GM04503 (cell line): ENCODE measurements at regions not wholly inside any gene's neighbourhood (a gene's known extent, or its start where the extent isn't known, plus 50 kb on each side); places are given as distances from the start of the nearest gene placed in this dataset.
"Not testable (repeated sequence)": the region's sequence is repeated elsewhere in the genome, so short reads cannot be mapped to it uniquely, and the experiment has no call there.

Source experiments
- DNase-seq: peaks from one replicate; pipeline ENCODE4 v3.0.0-alpha.2; 2012; ENCODE audit warnings: low read depth

DNA sequence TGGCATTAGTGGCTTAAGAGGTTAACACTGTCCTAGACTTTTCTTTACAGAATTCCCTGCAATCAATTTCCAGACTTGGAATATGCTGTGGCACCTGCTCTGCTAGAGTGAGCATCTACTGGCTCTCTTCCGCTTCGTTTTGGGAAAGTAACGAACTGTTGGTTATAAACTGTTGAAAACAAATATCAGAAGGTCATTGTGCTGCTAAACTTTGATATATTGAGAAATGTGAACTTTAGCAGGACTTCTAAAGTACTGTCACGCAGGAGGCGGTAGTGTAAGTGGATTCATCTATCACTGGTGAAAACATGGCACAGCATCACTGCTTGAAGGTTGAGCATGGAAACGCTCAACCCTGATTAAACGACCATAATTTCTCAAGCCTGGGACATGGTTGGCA lies 348.9 kb downstream of the FLRT2 start:
- no peak for DNase-seq

DNA sequence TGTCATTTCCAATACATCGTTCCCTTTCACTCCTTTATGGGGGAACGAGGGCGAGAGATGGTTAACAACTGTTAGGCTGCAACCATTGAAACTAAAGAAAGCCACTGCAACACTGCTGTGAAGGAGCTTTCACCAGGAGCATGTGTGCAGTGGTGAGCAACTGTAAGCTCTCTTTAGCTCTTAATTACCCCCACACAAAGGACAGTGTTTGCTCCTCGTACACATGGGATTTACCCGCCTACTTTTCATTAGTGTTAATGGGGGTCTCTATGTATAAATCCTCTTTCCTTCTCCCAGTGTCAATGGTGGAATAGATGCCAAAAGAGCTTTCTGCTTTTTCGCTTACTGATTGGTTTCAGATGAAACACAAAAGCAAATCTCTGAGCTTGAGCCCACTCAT lies 343.1 kb downstream of the FLRT2 start:
- DNase-seq, result no peak

DNA sequence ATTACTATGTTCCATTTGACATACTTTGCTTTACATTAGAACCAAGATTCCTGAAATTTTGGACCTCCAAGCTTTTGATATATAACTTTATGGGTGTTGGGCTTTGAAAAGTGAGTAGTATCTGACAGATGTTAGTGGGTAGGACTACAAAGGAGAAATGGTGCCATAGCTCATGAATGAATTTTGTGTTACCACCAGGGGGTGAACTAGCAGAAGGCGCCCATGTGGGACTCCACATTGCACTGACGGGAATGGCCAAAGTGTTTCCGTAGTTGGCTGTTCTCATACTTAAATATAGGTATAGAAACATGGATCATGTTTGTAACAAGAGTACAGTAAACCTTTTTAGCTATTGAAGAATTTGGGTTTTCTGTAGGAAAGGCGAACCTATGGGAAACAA lies 337.5 kb downstream of the FLRT2 start:
- no peak for DNase-seq

DNA sequence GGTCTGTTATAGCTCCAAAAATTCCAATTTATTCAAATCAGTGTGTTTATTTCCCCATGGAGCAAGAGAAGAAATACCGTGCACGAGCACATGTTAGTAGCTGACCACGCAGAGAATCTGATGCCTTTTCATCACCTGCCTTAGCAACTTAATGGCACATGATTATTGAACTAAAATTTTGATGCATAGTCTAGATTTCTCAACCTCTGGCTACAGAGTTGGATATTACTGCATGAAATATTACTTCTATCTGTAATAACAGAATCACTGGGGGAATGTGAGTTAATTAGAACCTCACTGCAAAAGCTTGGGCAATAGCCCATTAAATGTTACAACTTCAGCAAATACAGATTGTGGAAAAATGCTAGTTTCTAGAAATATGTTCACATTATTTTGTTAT lies 335.8 kb downstream of the FLRT2 start:
- DNase-seq, result no peak

DNA sequence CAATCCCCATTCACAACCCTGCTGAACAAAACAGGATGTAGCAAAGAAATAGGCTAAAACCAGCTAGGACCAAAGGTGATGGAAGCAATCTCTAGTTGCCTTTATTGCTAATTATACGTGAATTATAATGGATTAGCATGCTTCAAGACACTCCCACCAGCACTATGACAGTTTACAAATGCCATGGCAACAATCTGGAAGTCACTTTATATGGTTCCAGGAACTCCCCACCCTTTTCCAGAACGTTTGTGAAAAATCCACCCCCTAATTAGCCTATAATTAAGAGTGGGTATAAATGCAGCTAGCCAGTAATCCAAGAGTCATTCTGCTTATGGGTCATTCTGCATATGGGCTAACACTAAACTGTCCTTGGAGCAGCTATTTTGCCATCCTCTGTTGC lies 328.7 kb downstream of the FLRT2 start:
- no peak for DNase-seq

DNA sequence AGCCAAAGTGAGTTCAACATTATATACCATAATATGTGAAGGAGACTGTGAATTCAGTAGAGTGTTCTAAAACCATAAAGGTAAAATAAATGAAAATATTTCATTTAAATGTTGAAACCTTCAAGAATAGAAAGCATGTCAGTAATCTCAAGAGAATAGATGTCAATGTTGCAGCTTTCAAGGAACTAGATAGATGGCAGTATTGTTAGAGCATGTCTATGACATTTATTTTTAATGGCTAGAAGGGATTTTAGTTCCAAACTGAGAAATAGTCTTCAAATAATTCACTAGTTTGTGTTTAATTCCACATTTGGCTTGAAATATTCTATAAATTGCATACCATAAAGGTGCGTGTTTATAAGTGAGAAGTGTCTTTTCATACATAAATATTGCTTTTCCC lies 326.5 kb downstream of the FLRT2 start:
- no peak for DNase-seq

DNA sequence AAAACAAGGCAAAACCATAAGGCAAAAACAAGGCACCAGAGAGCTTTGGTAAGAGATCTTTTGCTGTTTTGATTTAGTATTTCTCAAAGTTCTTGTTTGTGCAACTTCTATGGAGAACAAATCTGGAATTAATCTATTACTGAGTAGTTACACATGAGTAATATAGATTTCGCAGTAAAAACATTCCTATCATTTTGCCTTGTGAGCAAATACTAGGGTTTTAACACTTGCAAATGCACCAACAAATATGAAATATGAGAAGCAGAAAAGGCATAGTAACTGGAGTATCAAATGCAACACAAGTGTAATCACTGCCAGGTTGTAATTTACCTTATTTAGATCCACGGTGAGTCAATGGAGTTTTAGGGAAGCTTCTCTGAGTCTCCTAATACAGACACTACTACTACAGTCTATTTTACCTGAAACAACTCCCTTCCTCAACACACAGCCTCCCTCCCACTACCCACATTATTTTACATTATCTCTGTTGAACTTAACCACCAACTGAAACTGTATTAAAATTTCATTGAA lies 324.1 kb downstream of the FLRT2 start:
- no peak for DNase-seq

DNA sequence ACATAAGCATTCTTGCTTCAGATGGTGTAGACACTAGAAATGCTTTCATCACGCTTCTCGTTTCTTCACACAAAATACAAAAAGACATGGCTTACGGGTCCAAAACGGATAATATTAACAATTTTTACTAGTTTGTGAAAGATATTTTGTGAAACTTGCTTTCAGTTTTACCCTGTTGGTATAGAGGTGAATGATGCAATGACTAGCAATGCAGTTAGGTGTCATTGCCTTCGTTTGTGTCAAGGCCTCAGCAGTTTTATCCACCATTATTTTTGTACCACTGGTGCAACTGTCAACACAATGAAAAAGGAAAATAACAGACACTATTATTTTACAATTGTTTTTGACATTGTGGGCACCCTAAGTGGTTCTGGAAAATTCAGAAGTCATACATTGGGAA lies 323.0 kb downstream of the FLRT2 start:
- DNase-seq, result no peak

DNA sequence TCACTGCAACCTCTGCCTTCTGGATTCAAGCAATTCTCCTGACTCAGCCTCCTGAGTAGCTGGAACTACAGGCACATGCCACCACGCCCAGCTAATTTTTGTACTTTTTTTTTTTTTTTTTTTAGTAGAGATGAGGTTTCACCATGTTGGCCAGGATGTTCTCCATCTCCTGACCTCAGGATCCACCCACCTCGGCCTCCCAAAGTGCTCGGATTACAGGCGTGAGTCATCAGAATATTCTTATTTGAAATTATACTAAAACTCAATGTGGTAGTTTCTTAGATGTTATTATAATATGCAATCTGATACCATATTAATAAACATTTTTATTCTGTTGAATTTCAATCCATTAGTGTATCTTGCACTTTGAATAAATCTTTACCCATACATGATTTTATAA lies 322.2 kb downstream of the FLRT2 start:
- DNase-seq, result not testable (repeated sequence)

DNA sequence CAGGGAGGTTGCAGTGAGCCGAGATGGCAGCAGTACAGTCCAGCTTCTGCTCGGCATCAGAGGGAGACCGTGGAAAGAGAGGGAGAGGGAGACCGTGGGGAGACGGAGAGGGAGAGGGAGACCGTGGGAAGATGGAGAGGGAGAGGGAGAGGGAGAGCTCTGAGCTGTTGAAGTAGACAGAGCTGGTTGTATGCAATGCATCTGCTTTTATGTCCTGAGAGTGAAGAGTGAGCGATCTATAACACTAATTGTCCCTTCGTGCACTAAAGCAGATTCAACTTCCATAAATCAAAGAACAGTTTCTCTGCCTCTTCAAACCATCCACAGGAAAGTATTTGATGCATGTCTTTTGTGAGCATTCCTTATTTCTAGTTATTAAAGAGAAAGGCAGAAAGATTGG lies 300.6 kb downstream of the FLRT2 start:
- not testable (repeated sequence) for DNase-seq

DNA sequence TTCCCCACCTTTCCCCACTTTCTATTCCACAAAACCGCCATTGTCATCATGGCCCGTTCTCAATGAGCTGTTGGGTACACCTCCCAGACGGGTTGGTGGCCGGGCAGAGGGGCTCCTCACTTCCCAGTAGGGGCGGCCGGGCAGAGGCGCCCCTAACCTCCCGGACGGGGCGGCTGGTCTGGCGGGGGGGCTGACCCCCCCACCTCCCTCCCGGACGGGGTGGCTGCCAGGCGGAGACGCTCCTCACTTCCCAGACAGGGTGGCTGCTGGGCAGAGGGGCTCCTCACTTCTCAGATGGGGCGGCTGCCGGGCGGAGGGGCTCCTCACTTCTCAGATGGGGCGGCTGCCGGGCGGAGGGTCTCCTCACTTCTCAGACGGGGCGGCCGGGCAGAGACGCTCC lies 299.7 kb downstream of the FLRT2 start:
- not testable (repeated sequence) for DNase-seq

DNA sequence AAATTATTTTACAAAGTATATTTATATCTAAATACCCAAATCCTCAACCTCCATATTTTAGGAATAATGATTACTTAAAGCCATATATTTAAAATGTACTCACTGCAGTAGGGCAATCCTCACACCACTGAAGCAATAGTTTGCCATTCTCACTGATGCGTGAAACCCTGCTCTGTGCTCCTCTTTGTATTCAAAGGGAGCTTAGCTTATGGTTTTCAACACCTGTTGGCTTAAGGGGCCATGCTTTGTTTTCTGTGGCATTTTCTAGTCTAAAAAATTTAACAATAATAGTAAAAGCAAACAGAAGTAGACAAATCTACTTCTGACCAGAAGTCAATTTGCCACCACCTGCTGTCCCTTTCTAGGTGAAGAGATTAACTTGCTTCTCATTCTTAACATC lies 294.6 kb downstream of the FLRT2 start:
- DNase-seq, result no peak

DNA sequence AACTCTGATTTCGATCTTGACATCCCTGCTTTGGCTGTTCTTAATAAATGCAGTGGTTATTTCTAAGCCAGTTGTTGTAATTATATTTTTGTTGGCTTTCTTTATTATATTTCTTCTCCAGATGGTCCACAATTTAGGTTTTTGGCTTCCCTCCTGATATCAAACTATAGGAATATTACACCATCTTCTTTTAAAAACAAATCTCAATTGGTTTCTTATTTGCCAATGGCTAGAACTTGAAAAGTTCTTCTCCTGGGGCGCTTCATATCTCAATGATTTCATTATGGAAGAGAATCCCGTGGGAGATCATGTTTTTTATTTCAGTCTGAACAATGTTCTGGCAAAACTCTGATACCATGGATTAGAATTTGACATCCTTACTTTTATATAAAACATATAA lies 292.3 kb downstream of the FLRT2 start:
- DNase-seq, result no peak

DNA sequence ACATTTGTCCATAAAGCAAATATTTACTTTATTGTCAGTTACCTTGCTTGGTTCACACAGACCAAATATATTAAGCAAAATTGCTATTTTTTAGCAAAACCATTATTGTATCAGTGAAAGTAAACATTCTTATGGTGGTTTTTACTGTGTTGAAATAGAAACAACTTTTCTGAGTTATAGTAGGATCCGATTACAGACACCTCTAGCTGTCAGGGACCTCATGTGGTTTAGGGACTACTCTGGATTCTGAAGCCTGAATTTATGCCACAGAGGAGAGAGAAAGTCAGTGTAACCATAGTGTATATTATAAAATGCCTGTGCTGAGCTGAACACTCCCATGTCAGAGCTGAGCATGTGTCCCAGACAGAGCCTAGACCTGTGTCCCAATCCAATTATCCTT lies 287.5 kb downstream of the FLRT2 start:
- no peak for DNase-seq

DNA sequence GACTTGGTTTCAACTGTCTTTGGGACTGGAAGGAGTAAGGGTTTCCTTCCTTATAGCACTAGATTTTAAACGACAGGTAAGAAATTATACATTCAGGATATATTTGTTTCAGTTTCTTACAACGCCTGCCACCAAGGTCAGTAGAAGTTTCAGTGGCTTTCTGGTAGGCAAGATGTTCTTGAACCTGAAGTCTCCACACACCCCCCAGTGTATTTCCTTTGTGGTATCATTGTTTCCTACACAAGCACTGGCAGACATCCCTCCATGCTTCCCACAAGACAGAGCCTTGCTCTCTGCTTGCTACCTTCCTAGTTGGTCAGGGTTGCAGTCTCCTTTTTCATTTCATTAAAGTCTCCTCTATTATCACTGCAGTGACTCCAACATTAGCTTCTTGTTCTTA lies 283.1 kb downstream of the FLRT2 start:
- no peak for DNase-seq

DNA sequence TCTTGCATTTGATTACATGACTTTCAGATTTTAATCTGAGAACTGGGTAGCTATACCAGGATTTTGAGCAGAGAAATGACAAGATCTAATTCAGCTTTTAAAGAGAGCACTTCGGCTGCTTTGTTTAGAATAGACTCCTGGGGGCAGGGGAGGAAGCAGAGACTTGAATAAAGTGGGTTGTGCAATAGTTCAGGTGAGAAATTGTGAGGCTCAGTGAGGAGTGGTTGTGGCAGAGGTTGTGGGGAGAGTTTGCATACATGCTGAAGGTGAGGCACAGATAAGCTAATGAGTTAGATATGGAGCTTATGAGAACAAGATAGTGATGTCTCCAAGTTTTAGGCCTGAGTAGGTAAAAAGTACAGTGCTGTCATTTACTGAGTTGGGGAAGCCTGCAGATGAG lies 281.4 kb downstream of the FLRT2 start:
- no peak for DNase-seq

DNA sequence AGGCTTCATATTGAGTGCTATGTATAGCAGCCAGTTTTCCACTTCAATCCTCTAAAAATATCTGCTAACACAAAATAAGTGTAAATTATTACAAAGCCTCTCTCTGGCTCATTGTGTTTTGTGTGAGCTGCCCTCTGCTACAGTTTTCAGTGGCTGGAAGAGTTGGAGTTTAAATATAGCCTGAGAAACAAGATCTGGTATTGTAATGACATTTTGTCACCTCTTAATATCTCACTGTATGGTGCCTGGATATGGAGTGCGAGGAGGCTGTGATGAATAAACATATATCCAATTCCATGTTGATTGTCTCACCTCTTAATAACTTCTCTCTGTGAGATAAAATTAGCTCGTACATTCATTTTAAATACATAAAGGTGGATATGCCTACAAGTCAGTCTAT lies 269.7 kb downstream of the FLRT2 start:
- DNase-seq, result no peak

DNA sequence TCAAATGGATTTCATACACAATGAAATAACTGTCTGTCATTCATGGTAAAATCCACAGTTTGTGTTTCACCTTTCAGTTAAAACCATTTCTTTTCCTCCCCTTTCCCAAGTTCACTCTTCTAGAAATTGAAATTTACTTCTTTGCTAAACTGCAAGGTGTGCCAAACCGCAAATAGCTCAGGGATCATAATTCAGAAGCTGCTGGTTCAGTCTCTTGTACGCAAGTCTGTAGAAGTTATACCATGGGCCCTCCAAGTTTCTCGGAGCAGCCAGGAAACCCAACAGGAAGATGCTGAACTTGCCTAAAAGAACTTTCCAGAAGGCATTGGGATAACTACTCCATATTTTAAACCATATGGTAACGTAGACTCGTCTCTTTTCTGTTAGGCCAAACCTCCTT lies 268.9 kb downstream of the FLRT2 start:
- DNase-seq, result no peak

DNA sequence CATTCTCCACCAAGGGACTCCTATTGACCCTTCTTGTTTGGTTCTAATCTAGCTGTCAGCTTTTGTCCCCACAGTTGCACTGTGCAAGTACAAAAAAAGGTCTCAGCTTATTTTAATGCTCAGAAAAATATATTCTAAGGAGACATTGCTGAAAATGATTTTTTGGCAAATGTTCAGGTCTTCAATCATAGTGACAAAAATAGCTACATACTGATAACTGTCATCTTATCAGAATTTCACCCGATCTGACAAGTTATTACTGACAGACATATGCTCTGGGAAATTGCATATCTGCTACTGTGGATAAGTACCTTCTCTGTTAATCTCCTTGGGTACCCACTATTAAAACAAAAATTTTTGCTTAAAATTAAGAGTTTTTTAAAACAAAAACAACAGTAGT lies 263.6 kb downstream of the FLRT2 start:
- DNase-seq, result no peak

DNA sequence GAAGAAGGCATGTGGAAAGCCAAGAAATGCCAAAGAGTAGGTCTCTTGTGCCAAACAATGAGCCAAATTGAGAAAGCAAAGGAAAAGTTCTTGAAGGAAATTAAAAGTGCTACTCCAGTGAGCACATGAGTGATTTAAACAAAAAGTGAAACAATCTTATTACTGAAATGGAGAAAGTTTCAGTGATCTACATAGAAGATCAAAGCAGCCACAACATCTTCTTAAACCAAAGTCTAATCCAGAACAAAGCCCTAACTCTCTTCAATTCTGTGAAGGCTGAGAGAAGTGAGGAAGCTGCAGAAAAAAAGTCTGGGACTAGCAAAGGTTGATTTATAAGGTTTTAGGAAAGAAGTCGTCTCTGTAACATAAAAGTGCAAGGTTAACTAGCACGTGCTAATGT lies 259.6 kb downstream of the FLRT2 start:
- DNase-seq, result no peak

DNA sequence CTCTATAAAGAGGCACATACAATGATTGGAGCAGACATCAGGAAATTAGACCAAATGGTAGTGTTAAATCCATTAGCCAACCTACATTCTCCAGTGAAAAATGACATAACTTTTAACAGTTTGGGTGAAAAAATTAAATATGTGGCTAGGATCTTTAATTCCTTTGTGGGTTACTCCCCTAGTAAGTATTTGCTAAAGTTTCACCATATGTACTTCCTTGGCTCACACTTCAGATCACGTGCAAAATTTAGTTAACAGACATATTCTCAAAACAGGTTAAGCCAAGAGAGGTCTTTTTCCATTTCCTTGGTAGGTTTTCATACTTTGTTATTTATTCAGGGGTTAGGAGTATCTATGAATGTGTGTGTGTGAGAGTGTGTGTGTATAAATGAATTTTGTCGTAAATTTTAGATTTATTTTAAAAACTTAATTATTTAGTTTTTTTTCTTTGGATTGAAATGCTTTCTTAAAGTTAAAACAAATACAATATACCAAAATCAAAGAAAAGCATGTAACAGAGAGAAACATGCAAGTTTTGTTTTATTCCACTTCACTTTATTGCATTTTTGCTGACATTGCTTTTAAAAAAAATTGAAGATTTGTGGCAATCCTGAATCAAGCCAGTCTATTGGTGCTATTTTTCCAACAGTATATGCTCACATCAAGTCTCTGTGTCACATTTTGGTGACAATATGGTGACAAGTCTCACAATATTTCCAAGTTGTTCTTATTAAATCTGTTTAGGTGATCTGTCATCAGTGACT lies 258.7 kb downstream of the FLRT2 start:
- no peak for DNase-seq

DNA sequence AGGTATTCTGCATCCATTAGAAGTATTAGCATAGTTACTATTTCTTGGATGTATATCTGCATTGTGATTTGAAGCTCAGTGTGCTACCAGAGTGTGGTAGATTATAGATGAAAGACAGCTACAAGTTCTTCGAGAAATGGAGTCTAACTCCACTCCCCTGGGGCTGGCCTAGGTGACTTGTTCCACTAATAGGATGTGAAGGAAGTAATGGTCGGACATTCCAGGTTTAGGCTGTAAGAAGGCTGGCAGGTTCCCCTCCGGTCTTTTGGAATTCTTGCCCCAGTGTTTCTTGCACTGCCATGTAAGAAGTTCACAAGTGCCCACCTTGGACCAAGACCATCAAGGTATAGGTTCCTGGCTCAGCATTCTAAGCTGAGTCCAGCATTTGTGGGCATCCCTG lies 236.4 kb downstream of the FLRT2 start:
- no peak for DNase-seq

DNA sequence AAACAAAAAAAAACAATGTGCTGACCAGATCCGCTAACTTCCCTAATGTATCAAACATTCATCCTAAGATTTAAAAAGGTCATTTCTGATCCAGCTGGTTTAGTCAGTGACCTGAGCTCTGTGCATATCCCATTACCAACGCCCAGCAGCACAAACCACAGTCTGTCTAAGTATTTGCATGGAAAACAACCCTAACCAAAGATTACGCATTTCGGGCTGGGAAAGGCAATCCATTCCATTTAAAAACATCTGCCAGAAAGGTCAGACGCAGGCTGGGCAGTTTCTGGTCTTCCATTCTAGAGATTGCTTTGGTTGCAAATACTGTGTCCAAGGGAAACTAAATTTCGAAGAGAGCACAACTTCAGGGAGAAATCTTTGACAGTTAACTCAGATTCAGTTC lies 234.9 kb downstream of the FLRT2 start:
- DNase-seq, result no peak

DNA sequence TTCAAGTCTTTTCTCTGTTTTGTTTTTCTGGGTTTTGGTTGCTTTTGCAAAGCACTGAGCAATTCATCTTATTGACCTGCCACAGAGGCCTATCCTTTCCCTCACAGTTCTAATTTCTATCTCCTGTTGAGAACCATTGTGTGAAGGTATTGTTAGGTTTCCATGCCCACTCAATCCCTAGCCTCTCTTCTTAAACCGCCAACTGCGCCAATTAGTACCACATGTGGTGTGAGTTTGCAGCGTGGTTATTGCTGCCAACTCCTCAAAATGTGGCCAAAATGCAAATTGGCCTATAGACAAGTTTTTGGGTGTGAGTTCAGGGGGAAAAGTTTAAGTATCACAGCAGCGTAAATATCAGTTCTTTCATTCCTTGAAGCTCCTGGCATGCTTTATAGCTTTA lies 232.6 kb downstream of the FLRT2 start:
- no peak for DNase-seq
